HG02852 (cell line): ENCODE measurements at regions not wholly inside any gene's neighbourhood (a gene's known extent, or its start where the extent isn't known, plus 50 kb on each side); places are given as distances from the start of the nearest gene placed in this dataset.
A peak's percentile ranks its signal among the peaks of the same experiment; 100 is the strongest.
"Not testable (repeated sequence)": the region's sequence is repeated elsewhere in the genome, so short reads cannot be mapped to it uniquely, and the experiment has no call there.

Experiments used
- ATAC-seq: cut with Tn5 transposase; IDR thresholded peaks from one replicate; pipeline ENCODE4 v1.9.1; 2021; ENCODE audit warnings: mild to moderate bottlenecking, moderate library complexity; ENCODE audit not compliant: unreplicated experiment

DNA sequence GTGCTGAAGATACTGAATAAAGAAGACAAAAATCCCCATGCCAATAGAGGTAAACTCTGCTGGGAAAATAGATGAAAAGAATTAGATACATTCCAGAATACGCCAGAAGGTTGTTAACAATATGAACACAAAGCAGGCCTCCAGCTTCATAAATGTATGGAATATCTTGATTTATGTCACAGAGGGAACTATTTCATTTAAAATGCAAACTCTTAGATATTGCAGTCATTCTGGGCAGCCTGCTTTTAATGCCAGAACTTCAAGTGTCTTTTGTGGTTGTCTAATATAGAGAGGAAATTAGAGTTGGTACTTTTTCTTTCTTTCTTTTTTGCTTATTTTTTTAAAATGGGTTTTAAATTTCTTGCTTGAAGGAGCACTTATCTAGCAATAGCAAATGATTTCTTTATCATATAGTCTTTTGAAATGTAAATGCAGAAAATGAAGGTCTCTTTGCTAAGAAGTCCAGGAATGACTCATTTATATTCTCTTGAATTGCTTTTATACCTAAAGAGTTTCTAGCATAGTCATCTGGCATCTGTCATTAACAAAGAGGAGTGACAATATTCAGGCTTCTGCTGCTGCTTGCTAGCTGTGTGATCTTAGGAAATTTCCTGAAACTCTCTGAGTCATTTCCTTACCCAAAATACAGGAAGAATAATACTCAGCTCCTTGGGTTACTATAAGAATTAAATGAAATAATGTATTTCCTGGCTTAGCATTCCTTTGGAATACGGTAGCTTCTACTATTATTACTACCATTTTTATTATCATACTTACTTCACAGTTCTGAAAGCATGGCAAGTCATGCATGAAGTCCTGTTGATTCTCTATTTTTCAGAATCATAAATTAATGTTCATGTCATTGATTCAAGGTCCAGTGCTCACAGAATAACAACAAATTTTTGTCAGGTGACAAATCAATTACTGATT is 527.6 kb downstream of the DIPK2A start:
- no peak for ATAC-seq

DNA sequence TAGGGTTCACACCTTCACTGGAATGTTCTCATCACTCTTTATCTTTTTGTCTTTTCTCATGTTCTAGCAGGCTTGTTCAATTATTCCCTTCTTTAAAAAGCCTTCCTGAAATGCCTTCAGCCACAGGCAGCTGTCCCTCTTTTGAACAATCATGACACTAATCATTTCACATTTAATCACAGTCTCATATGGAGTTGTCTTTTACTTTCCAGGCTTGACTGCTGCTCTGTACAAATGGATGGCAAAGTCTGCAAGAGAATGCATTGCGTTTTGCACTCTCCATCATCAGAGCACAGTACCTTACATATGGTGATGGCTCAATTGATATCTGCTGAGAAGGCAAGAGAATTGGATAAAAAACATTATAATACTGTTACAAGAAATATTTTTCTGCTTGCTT is 529.8 kb downstream of the DIPK2A start:
- no peak for ATAC-seq

GRCh38 chr3:144502402-144502801 is 530.8 kb downstream of the DIPK2A start:
- no peak for ATAC-seq

GRCh38 chr3:144506375-144506774 is 534.8 kb downstream of the DIPK2A start:
- ATAC-seq: not testable (repeated sequence)

GRCh38 chr3:144511346-144511745 is 539.7 kb downstream of the DIPK2A start:
- ATAC-seq: no peak

DNA sequence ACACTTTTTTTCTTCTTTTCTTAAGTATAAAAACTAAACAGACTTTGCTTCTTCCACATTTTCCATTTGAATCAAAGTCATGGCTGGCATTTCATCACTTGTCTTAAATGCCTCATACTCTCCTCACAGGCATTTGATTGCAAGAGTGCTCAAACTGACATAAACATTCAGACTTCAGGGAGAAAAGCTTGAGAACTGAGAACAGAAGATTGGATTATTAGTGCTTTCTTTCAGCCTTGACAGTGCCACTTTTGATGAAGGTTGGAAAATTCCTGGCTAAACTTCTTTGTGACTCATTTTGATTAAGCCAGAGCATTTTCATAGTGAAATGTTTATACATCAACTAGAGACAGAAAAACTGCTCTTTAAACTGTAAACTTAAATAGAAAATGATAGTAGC is 544.4 kb downstream of the DIPK2A start:
- no peak for ATAC-seq

GRCh38 chr3:144516589-144516988 is 545.0 kb downstream of the DIPK2A start:
- ATAC-seq: no peak

GRCh38 chr3:144521131-144521530 is 549.5 kb downstream of the DIPK2A start:
- no peak for ATAC-seq

DNA sequence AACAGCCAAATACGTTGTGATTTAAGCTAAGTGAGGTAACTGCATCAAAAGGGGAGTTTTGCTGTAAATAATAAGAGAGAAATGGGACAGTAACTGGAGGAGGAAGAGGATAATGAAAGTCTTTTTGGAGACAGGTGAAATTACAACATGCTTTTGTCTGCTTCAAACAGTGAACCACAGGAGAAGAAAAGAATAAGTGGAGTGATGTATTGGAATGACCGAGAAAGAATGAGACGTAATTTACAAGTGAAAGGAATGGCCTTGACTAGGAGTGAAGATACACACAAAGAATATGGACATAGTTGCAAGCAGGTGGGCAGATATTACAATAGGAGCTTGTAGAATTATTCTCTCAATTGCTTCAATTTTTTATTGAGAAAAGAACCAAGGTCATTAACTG is 550.8 kb downstream of the DIPK2A start:
- no peak for ATAC-seq

- ATAC-seq: no peak
Measured at GRCh38 chr3:144523396-144523795, 551.8 kb downstream of the DIPK2A start.

- ATAC-seq: no peak
Measured at GRCh38 chr3:144524531-144524930, 552.9 kb downstream of the DIPK2A start.

- no peak for ATAC-seq
Measured at GRCh38 chr3:144529566-144529965, 557.9 kb downstream of the DIPK2A start.

DNA sequence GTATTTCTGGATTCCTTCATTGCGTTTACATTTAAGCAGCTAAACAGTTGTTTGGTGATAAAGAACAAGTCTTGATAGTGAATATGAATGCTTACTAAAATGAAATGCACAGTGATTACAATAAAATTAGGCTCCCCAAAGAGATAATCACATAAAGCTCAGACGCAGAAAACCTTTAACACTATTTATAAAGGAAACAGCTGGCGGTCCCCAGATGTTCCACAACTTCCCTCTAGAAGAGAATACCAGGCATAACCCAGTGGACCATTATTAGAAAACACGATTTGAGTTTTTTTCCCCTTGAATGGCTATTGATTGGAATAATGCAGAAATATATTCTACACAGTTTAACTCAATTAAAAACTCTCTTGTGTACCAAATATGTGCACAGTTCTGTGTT is 573.2 kb downstream of the DIPK2A start:
- no peak for ATAC-seq

- no peak for ATAC-seq
Measured at GRCh38 chr3:144546539-144546938, 574.9 kb downstream of the DIPK2A start.

DNA sequence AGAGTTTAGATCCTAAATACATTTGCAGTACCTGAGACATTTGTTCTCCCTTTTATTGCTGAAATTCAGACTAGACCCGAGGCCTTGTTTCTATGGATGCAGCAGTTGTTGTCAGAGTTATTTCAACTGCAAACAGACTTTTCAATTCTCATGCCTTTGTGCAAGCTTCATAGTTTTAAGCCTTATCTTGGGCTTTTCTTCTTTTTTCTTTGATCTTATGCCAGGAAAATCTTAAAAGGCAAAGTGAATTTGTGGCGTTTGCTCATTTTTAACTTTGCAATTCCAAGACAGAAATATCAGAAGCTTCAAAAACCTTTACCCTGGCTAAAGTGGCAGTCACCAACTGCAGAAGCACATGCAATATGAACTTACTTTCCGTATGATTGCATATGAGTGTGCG is 576.7 kb downstream of the DIPK2A start:
- no peak for ATAC-seq

- no peak for ATAC-seq
Measured at GRCh38 chr3:144549166-144549565, 577.5 kb downstream of the DIPK2A start.

DNA sequence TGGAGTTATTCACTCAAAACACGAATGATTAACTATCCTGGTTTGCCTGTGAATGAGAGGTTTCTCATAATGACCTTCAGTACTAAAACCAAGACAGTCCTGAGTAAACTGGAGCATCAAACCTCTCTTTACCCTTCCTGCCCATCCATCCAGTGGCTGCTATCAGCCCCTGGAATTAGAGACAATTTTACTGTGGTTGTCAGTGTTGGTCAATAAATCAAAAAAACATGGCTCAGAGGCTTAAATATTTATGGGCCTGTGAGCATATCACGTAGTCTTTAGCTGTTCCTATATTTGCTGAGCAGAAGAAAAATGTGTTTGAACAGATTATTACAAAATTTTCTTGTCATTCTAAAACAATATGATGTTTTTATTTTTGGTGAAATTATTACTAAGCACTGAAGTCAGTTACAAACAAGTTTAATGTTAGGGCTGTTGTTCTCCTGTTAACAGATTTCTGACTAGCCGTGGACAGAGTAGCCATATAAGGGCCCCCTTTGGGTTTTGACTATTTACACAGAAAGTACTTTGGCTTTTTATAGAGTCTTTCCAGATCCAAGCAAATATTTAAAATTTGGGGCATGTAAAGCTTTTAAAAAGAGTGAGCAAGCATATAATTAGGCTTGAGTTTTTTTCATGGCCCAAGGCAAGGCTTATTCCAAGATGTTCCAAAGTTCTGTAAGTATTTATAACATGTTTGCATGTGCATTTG is 580.9 kb downstream of the DIPK2A start:
- ATAC-seq: no peak

GRCh38 chr3:144553301-144553700 is 581.7 kb downstream of the DIPK2A start:
- no peak for ATAC-seq

DNA sequence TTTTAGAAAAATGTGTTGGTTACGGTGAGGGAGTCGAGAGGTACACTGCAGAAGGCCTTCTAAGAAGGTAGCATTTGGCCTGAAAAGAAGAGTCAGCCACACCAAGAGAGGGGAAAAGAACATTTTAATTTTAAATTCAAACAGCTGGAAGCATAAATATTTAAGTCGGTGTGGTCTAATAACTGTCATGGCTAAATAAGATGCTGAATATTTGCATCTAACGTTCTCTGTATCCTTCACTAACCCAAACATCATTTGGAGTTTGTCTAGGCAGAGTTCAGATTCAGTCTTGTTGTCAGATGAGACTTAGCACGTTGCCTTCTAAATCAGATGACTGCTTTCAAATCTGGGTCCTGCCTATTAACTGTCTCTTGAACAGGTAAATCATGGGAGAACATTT is 583.3 kb downstream of the DIPK2A start:
- no peak for ATAC-seq

DNA sequence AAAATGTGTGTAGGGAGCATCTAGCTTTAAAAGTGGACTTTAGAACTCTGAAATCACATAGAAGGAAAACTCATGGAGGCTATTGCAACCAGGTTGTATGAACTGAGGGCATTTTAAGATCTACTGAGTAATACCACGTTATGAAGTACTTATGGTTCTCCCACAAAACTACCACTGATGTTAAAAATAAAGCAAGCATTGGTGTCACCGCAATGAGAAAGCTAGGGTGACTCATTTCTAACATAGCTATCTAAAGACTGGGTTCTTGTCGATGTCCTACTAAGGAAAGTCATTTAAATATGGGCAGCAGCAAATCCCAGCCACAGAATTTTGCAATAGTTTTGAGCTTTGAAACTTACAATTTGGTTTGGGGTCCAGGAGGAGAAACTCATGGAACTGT is 584.8 kb downstream of the DIPK2A start:
- ATAC-seq: peak; percentile 98

DNA sequence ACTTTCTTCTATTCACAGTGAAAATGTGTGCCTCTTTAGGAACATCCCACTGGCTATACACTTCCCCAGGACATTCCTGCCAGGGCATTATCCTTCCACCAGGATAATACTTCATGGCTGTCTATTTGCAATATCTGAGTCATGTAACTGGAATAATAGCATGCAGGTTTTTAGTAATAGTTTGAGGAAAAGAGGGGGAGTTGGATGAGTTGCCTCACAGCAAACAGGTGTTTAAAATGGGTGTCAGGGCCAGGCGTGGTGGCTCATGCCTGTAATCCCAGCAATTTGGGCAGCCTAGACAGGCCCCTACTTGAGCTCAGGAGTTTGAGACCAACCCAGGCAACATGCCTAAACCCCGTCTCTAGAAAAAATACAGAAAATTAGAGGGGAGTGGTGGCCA is 585.9 kb downstream of the DIPK2A start:
- no peak for ATAC-seq

GRCh38 chr3:144564011-144564410 is 592.4 kb downstream of the DIPK2A start:
- ATAC-seq: no peak
